ENCODE measurements at regions not wholly inside any gene's neighbourhood (a gene's known extent, or its start where the extent isn't known, plus 50 kb on each side); places are given as distances from the start of the nearest gene placed in this dataset.

DNA sequence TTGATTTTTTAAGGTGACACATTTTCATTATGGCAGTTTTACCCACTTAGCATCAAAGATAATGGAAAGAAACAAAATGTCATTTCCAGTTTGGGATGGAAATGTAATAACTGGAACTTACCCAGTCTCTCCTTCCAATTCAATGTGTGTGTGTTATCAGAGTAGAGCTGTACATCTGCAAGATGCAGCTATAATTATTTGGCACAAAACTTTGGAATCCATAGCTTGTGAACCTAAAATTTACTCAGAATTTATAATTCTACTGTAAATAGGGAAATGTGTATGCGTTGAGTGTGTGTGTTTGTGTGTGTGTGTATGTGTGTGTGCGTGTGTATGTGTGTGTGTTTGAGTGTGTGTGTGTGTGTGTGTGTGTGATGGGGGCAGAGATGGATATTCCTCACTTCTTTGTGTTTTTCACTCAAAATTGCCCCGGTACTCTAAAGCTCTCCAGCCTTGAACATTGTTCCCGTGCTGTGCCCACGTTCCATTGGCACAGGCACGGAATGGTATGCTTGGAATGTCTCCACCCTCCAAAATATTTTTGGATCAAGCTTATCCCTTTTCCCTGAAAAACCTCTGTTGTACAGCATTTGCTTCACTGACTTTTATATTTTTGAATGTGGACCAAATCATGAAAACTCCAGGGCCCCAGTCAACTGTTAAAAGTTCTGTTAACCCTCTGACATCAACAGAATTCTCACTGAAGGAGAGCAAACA, 150.2 kb upstream of the BMP4 start:
- Mint-ChIP-seq H3K27ac (no peak overlapping the region), H3K4me1 (no peaks in the 10 kb centered on the region)
- CTCF ChIA-PET: no interaction called here

DNA sequence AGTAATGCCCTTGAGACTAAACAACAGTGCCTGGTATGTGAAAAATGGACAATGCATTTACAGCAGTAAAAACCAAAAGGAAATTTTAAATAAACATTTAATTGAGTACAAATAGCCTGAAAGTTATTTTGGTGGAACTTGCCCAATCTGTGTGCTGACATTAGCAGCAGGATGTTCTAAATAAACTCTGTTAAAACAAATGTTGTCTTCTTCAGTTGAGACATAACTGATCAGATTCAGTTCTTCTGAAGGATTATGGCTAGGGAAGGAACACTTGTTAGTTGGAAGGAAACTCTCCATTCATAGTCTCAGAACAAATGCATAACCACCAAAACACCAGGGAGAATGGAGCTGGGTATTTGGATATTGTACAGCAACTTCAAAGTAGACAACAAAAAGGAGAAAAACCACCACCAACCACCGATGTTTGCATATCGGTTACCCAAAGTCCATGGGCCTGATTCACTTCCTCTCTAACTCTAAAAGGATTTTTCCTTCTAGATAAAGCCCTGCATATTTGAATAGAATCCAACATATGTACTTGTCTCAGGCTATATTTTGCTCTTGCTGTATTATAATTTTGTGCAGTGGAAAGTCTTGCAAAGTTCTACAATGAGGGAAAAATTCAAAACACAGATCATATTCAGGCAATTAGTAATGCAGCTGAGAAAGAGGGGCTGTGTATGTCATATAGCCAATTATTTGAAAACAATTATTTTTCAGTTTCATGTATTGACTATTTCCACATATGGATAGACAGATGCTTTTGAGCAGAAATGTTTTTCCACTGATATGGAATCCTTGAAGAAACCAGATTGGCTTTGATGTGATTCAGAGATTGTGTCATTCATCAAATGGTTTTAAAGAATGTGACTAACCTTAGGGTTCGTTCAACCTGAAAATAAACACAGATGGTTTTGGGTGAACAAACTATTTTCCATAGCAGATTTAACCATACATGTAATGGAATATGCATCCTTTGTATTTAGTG, 152.2 kb upstream of the BMP4 start:
- Mint-ChIP-seq H3K36me3 (ENCODE audit: low read depth) (no peaks in the 10 kb centered on the region), H3K4me3 (no peak overlapping the region), H3K4me1 (no peaks in the 10 kb centered on the region), H3K27ac (no peak overlapping the region), H3K9me3 (peaks cover 5% of the 10 kb centered on the region), H3K27me3 (peaks cover 3% of the 10 kb centered on the region)
- ChIA-PET CTCF (no interaction called here), POLR2A (no interaction called here)
- DNase-seq (no peak), ATAC-seq (ENCODE audit: low read depth) (no peak)
- intact Hi-C loops (cut with micrococcal nuclease): no loop called here
- TF ChIP-seq, protein P1, sequence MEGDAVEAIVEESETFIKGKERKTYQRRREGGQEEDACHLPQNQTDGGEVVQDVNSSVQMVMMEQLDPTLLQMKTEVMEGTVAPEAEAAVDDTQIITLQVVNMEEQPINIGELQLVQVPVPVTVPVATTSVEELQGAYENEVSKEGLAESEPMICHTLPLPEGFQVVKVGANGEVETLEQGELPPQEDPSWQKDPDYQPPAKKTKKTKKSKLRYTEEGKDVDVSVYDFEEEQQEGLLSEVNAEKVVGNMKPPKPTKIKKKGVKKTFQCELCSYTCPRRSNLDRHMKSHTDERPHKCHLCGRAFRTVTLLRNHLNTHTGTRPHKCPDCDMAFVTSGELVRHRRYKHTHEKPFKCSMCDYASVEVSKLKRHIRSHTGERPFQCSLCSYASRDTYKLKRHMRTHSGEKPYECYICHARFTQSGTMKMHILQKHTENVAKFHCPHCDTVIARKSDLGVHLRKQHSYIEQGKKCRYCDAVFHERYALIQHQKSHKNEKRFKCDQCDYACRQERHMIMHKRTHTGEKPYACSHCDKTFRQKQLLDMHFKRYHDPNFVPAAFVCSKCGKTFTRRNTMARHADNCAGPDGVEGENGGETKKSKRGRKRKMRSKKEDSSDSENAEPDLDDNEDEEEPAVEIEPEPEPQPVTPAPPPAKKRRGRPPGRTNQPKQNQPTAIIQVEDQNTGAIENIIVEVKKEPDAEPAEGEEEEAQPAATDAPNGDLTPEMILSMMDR (IDR thresholded peaks at IDR 0.05): no peak

More for the DNA sequence above, 150.2 kb upstream of the BMP4 start:
- Mint-ChIP-seq H3K9me3 (no peaks in the 10 kb centered on the region), H3K27me3 (peaks cover 3% of the 10 kb centered on the region), H3K36me3 (ENCODE audit: low read depth) (no peaks in the 10 kb centered on the region), H3K4me3 (no peak overlapping the region)
- no peak for DNase-seq
- ATAC-seq (ENCODE audit: low read depth): no peak
- TF ChIP-seq, protein P1 (IDR thresholded peaks at IDR 0.05): no peak
- intact Hi-C loops (cut with micrococcal nuclease): no loop called here
- POLR2A ChIA-PET: no interaction called here

DNA sequence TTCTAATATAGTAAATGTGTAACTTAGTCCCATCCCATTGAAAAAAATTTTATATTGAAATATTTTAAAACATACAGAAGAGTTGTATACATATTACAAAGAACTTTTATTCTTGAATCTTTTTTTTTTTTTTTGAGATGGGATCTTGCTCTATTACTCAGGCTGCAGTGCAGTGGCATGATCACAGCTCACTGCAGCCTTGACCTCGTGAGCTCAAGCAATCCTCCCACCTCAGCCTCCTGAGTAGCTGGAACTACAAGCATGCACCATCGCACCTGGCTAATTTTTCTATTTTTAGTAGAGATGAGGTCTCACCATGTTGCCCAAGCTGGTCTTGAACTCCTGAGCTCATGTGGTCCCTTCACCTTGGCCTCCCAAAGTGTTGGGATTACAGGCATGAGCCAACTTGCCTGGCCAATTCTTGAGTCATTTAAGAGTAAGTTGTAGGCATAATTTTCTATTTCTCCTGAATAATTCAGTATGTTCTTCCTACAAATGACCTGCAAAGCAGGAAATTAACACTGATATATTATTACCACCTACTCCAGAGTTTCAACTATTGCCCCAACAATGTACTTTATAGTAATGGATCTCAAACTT, 153.0 kb upstream of the BMP4 start:
- no peak overlapping the region for H3K27ac Mint-ChIP-seq
- H3K4me3 Mint-ChIP-seq: no peak overlapping the region
- ATAC-seq (ENCODE audit: low read depth) (no peak), DNase-seq (no peak)
- POLR2A ChIA-PET: no interaction called here
- no peaks in the 10 kb centered on the region for H3K36me3 Mint-ChIP-seq (ENCODE audit: low read depth)
- TF ChIP-seq, protein P1 (IDR thresholded peaks at IDR 0.05): no peak
- peaks cover 5% of the 10 kb centered on the region for H3K9me3 Mint-ChIP-seq
- intact Hi-C loops (cut with micrococcal nuclease): no loop called here
- H3K4me1 Mint-ChIP-seq: no peaks in the 10 kb centered on the region
- peaks cover 3% of the 10 kb centered on the region for H3K27me3 Mint-ChIP-seq
- CTCF ChIA-PET: no interaction called here

DNA sequence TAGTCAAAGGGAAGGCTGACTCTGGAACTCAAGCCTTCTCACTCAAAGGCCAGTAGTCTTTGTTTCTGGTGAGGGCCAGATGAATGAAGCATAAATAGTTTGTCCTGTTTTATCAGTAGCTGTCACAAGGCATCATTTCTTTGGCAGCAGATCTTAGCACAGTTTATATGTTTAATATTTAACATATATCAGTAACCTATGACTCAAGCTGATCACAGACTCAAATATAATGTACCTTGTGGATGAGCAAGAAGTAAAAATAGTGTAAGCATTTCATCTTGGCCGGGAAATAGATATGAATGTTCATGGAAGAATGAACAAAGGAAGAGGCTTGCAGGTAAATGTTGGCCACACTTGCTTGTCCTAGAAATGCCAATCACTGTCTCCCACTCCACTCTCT, 158.3 kb upstream of the BMP4 start:
- no peaks in the 10 kb centered on the region for H3K36me3 Mint-ChIP-seq (ENCODE audit: low read depth)
- TF ChIP-seq, protein P1 (IDR thresholded peaks at IDR 0.05): no peak
- CTCF ChIA-PET: no interaction called here
- no peak for ATAC-seq (ENCODE audit: low read depth)
- intact Hi-C loops (cut with micrococcal nuclease): no loop called here
- H3K4me1 Mint-ChIP-seq: no peaks in the 10 kb centered on the region
- POLR2A ChIA-PET: no interaction called here
- H3K27me3 Mint-ChIP-seq: peaks cover 3% of the 10 kb centered on the region
- H3K27ac Mint-ChIP-seq: no peak overlapping the region
- no peak overlapping the region for H3K4me3 Mint-ChIP-seq
- DNase-seq: no peak
- H3K9me3 Mint-ChIP-seq: peaks cover 5% of the 10 kb centered on the region
